Suprapubic skin (tissue), 4 donors: ENCODE measurements at regions not wholly inside any gene's neighbourhood (a gene's known extent, or its start where the extent isn't known, plus 50 kb on each side); places are given as distances from the start of the nearest gene placed in this dataset.

Source experiments
- DNase-seq, 2 donors: peaks; one replicate each; pipeline ENCODE4 v3.0.0-alpha.2; 2019; ENCODE audit warnings: low spot score in 2 of 2
- H3K27ac ChIP-seq: fragments of 200-600 bp; sonication (generic); one replicate; pipeline ENCODE4 v1.5.1; 2019
- H3K27me3 ChIP-seq: fragments of 200-600 bp; sonication (generic); one replicate; pipeline ENCODE4 v1.5.1; 2019
- H3K36me3 ChIP-seq: fragments of 200-600 bp; sonication (generic); one replicate; pipeline ENCODE4 v1.5.1; 2019
- H3K4me1 ChIP-seq: fragments of 200-600 bp; sonication (generic); one replicate; pipeline ENCODE4 v1.5.1; 2019
- H3K4me3 ChIP-seq: fragments of 200-600 bp; sonication (generic); one replicate; pipeline ENCODE4 v1.5.1; 2019; ENCODE audit warnings: mild to moderate bottlenecking
- H3K9me3 ChIP-seq: fragments of 200-600 bp; sonication (generic); one replicate; pipeline ENCODE4 v1.5.1; 2019
- CTCF ChIP-seq, 2 donors: fragments of 200-600 bp in 1 of 2; fragments of 450-650 bp in 1 of 2; sonication (generic) in 1 of 2; IDR thresholded peaks; one replicate each; pipeline ENCODE4 v1.5.1; 2016 to 2019; ENCODE audit warnings: antibody characterized with exemption in 2 of 2, mild to moderate bottlenecking in 1 of 2, moderate library complexity in 1 of 2
- EP300 ChIP-seq: sonication (generic); formaldehyde crosslinking; IDR thresholded peaks from one replicate; pipeline ENCODE4 v1.6.1; 2017; ENCODE audit warnings: antibody characterized with exemption
- POLR2A ChIP-seq, 2 donors: fragments of 450-650 bp; IDR thresholded peaks; one replicate each; pipeline ENCODE4 v1.6.1; 2017; ENCODE audit warnings: antibody characterized with exemption in 2 of 2, mild to moderate bottlenecking in 2 of 2, moderate library complexity in 2 of 2
- POLR2AphosphoS5 ChIP-seq, 3 donors: sonication (generic); formaldehyde crosslinking; IDR thresholded peaks; one replicate each; pipeline ENCODE4 v1.6.1; 2017; ENCODE audit warnings: antibody characterized with exemption in 3 of 3
- WGBS: methylation state at CpG from one replicate; pipeline ENCODE4 v1.1.5; 2018; 5-methylcytosine and 5-hydroxymethylcytosine counted together

GRCh38 chr13:89627996-89628395, 1719.5 kb upstream of the MIR17HG start:
- Histone ChIP-seq H3K4me3 (no peak overlapping the region), H3K27ac (no peak overlapping the region), H3K9me3 (no peaks in the 10 kb centered on the region), H3K36me3 (no peaks in the 10 kb centered on the region), H3K4me1 (no peaks in the 10 kb centered on the region), H3K27me3 (no peaks in the 10 kb centered on the region)
- no peak for DNase-seq
- TF ChIP-seq EP300 (no peak), POLR2AphosphoS5 (IDR thresholded peaks at IDR 0.05) (no peak), CTCF (IDR thresholded peaks at IDR 0.05) (no peak), POLR2A (IDR thresholded peaks at IDR 0.05) (no peak)
- 76% methylated on average over 2 of the region's 2 CpGs for WGBS

- no peak for DNase-seq
- no peaks in the 10 kb centered on the region for H3K36me3 ChIP-seq
- no peaks in the 10 kb centered on the region for H3K4me1 ChIP-seq
- H3K27me3 ChIP-seq = no peaks in the 10 kb centered on the region
- H3K4me3 ChIP-seq = no peak overlapping the region
- 78% methylated on average over 5 of the region's 5 CpGs for WGBS
- H3K9me3 ChIP-seq = no peaks in the 10 kb centered on the region
- TF ChIP-seq POLR2AphosphoS5 (IDR thresholded peaks at IDR 0.05) = no peak
- TF ChIP-seq POLR2A (IDR thresholded peaks at IDR 0.05) = no peak
- no peak for TF ChIP-seq EP300
- TF ChIP-seq CTCF (IDR thresholded peaks at IDR 0.05) = no peak
- no peak overlapping the region for H3K27ac ChIP-seq
Measured at GRCh38 chr13:89628567-89628966, 1718.9 kb upstream of the MIR17HG start.

GRCh38 chr13:89650226-89650625, 1697.3 kb upstream of the MIR17HG start:
- DNase-seq = no peak
- no peaks in the 10 kb centered on the region for H3K27me3 ChIP-seq
- H3K9me3 ChIP-seq = peaks cover 11% of the 10 kb centered on the region
- H3K36me3 ChIP-seq = no peaks in the 10 kb centered on the region
- TF ChIP-seq POLR2AphosphoS5 (IDR thresholded peaks at IDR 0.05) (no peak), CTCF (IDR thresholded peaks at IDR 0.05) (no peak)
- 85% methylated on average over 6 of the region's 7 CpGs for WGBS
- H3K4me3 ChIP-seq = no peak overlapping the region
- no peak overlapping the region for H3K27ac ChIP-seq
- no peaks in the 10 kb centered on the region for H3K4me1 ChIP-seq

GRCh38 chr13:89660752-89661151, 1686.7 kb upstream of the MIR17HG start:
- H3K9me3 ChIP-seq = no peaks in the 10 kb centered on the region
- no peak for TF ChIP-seq CTCF (IDR thresholded peaks at IDR 0.05)
- TF ChIP-seq EP300 = no peak
- TF ChIP-seq POLR2A (IDR thresholded peaks at IDR 0.05) = no peak
- TF ChIP-seq POLR2AphosphoS5 (IDR thresholded peaks at IDR 0.05) = no peak
- no peaks in the 10 kb centered on the region for H3K36me3 ChIP-seq
- no peaks in the 10 kb centered on the region for H3K4me1 ChIP-seq
- no peak overlapping the region for H3K27ac ChIP-seq
- DNase-seq = no peak
- H3K4me3 ChIP-seq = no peak overlapping the region
- no peaks in the 10 kb centered on the region for H3K27me3 ChIP-seq

- no peaks in the 10 kb centered on the region for H3K9me3 ChIP-seq
- TF ChIP-seq POLR2A (IDR thresholded peaks at IDR 0.05) = no peak
- TF ChIP-seq EP300 = no peak
- no peak for TF ChIP-seq CTCF (IDR thresholded peaks at IDR 0.05)
- TF ChIP-seq POLR2AphosphoS5 (IDR thresholded peaks at IDR 0.05) = no peak
- 51% methylated on average over 3 of the region's 3 CpGs for WGBS
- DNase-seq = no peak
- H3K36me3 ChIP-seq = no peaks in the 10 kb centered on the region
- no peak overlapping the region for H3K27ac ChIP-seq
- H3K4me3 ChIP-seq = no peak overlapping the region
- no peaks in the 10 kb centered on the region for H3K27me3 ChIP-seq
- no peaks in the 10 kb centered on the region for H3K4me1 ChIP-seq
Measured at GRCh38 chr13:89673789-89674311, 1673.6 kb upstream of the MIR17HG start.
